Thyroid gland (tissue), 4 donors: ENCODE measurements at regions not wholly inside any gene's neighbourhood (a gene's known extent, or its start where the extent isn't known, plus 50 kb on each side); places are given as distances from the start of the nearest gene placed in this dataset.

ENCODE experiments used
- CTCF ChIP-seq, 6 experiments: fragments of 200-600 bp in 3 of 6; fragments of 450-650 bp in 3 of 6; sonication (generic) in 3 of 6; IDR thresholded peaks; one replicate each; pipeline ENCODE4 v1.5.1; 2016 to 2019; ENCODE audit warnings: antibody characterized with exemption in 6 of 6, mild to moderate bottlenecking in 2 of 6, inconsistent platforms in 1 of 6, moderate library complexity in 1 of 6
- POLR2A ChIP-seq, 2 donors: fragments of 450-650 bp; IDR thresholded peaks; one replicate each; pipeline ENCODE4 v1.6.1; 2017; ENCODE audit warnings: antibody characterized with exemption in 2 of 2, mild to moderate bottlenecking in 2 of 2, moderate library complexity in 1 of 2

DNA sequence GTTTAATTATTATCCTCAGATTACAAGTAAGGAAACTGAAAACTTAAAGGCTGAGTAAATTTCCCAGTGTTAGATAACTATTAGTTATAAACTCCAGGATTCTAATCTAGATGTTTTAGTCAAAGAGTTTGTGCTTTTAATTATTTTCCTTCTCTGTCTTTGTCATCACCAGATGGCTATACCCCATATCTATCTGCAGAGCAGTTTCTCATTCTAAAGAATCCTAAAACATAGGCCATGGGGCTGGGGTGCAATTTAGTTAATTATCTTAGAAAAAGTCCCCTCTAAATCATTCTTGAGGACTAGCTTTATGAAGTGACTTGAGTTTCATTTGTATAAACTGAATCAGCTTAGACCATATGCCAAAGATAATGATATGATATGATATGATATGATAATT, 556.3 kb upstream of the ANO5 start:
- TF ChIP-seq CTCF (IDR thresholded peaks at IDR 0.05) (no peak), POLR2A (IDR thresholded peaks at IDR 0.05) (no peak)
